DND-41 (cell line): ENCODE measurements at regions not wholly inside any gene's neighbourhood (a gene's known extent, or its start where the extent isn't known, plus 50 kb on each side); places are given as distances from the start of the nearest gene placed in this dataset.

ENCODE experiments used
- ATAC-seq: fragments of 200-7000 bp; cut with Tn5 transposase; 3 replicates; pipeline ENCODE4 v1.9.1; 2021; ENCODE audit warnings: low read depth; ENCODE audit not compliant: insufficient read depth
- DNase-seq: peaks from one replicate; pipeline ENCODE4 v3.0.0-alpha.2; 2020
- H2AFZ ChIP-seq: 2 replicates; pipeline ENCODE4 v1.6.0; 2012; ENCODE audit warnings: low read depth, low read length
- H3K27ac ChIP-seq: 2 replicates; pipeline ENCODE4 v1.5.1; 2012; ENCODE audit warnings: low read length, inconsistent platforms
- H3K27me3 ChIP-seq: fragments of 200-600 bp; sonication (generic); 2 replicates; pipeline ENCODE4 v1.6.0; 2012; ENCODE audit warnings: low read length, mild to moderate bottlenecking, inconsistent platforms; ENCODE audit not compliant: insufficient read depth, poor library complexity
- H3K36me3 ChIP-seq: 2 replicates; pipeline ENCODE4 v1.5.1; 2012; ENCODE audit warnings: low read length, inconsistent platforms; ENCODE audit not compliant: insufficient read depth
- H3K4me1 ChIP-seq: 2 replicates; pipeline ENCODE4 v1.5.1; 2012; ENCODE audit warnings: mild to moderate bottlenecking, low read length; ENCODE audit not compliant: insufficient read depth
- H3K4me2 ChIP-seq: 2 replicates; pipeline ENCODE4 v1.6.0; 2012; ENCODE audit warnings: mild to moderate bottlenecking, moderate library complexity, low read length, inconsistent platforms; ENCODE audit not compliant: insufficient read depth
- H3K4me3 ChIP-seq, 2 experiments: fragments of 200-600 bp in 1 of 2; shearing (Covaris generic) in 1 of 2; 2 replicates each; pipeline ENCODE4 v1.5.1; 2012 to 2016; ENCODE audit warnings: inconsistent platforms in 2 of 2, low read length in 2 of 2, mild to moderate bottlenecking in 2 of 2, low read depth in 1 of 2, moderate library complexity in 1 of 2
- H3K79me2 ChIP-seq: 2 replicates; pipeline ENCODE4 v1.6.0; 2012; ENCODE audit warnings: low read length, inconsistent platforms; ENCODE audit not compliant: insufficient read depth
- H3K9ac ChIP-seq: 2 replicates; pipeline ENCODE4 v1.6.0; 2012; ENCODE audit warnings: low read depth, mild to moderate bottlenecking, inconsistent platforms, low read length, moderate library complexity
- H3K9me3 ChIP-seq: 2 replicates; pipeline ENCODE4 v1.5.1; 2012; ENCODE audit warnings: low read length, moderate library complexity, mild to moderate bottlenecking, inconsistent platforms; ENCODE audit not compliant: insufficient read depth, severe bottlenecking
- H4K20me1 ChIP-seq: 2 replicates; pipeline ENCODE4 v1.6.0; 2012; ENCODE audit warnings: low read length; ENCODE audit not compliant: insufficient read depth
- CTCF ChIP-seq: IDR thresholded peaks from 2 replicates; pipeline ENCODE4 v1.5.1; 2012; ENCODE audit warnings: borderline replicate concordance, low read length, moderate library complexity, mild to moderate bottlenecking; ENCODE audit not compliant: poor library complexity, severe bottlenecking; ENCODE audit errors: extremely low read depth
- EZH2 ChIP-seq: IDR thresholded peaks from 3 replicates; pipeline ENCODE4 v1.6.1; 2012; ENCODE audit warnings: borderline replicate concordance, low read depth, mild to moderate bottlenecking, moderate library complexity, low read length, inconsistent platforms; ENCODE audit not compliant: severe bottlenecking

- H3K27me3 ChIP-seq, result peaks cover 2% of the 10 kb centered on the region
- no peak overlapping the region for H3K4me2 ChIP-seq
- no peak for DNase-seq
- no peaks in the 10 kb centered on the region for H4K20me1 ChIP-seq
- H3K9ac ChIP-seq, result no peak overlapping the region
- no peak overlapping the region for H3K27ac ChIP-seq
- TF ChIP-seq CTCF, result no peak
- no peak for TF ChIP-seq EZH2
- H3K9me3 ChIP-seq, result no peaks in the 10 kb centered on the region
- no peak for ATAC-seq
- H3K4me3 ChIP-seq, result no peak overlapping the region
- no peak overlapping the region for H2AFZ ChIP-seq
- no peaks in the 10 kb centered on the region for H3K36me3 ChIP-seq
- H3K4me1 ChIP-seq, result no peaks in the 10 kb centered on the region
- H3K79me2 ChIP-seq, result no peaks in the 10 kb centered on the region
These were observed 64.8 kb upstream of the LIMCH1 start for GRCh38 chr4:41473176-41473575.

GRCh38 chr4:41475402-41475801 is 62.6 kb upstream of the LIMCH1 start:
- no peak overlapping the region for H3K4me3 ChIP-seq
- no peak overlapping the region for H3K27ac ChIP-seq
- no peak for ATAC-seq
- H3K4me2 ChIP-seq, result no peak overlapping the region
- no peak overlapping the region for H2AFZ ChIP-seq
- H3K27me3 ChIP-seq, result peaks cover 3% of the 10 kb centered on the region
- no peaks in the 10 kb centered on the region for H4K20me1 ChIP-seq
- no peaks in the 10 kb centered on the region for H3K79me2 ChIP-seq
- H3K4me1 ChIP-seq, result no peaks in the 10 kb centered on the region
- no peak for DNase-seq
- no peak for TF ChIP-seq EZH2
- no peak for TF ChIP-seq CTCF
- no peaks in the 10 kb centered on the region for H3K36me3 ChIP-seq
- no peak overlapping the region for H3K9ac ChIP-seq
- H3K9me3 ChIP-seq, result no peaks in the 10 kb centered on the region

GRCh38 chr4:41476310-41476885 is 61.6 kb upstream of the LIMCH1 start:
- Histone ChIP-seq H3K4me2 (no peak overlapping the region), H3K27me3 (peaks cover 3% of the 10 kb centered on the region)
- TF ChIP-seq EZH2 (no peak), CTCF (no peak)

More at GRCh38 chr4:41476310-41476885, 61.6 kb upstream of the LIMCH1 start:
- no peak for DNase-seq
- H4K20me1 ChIP-seq, result no peaks in the 10 kb centered on the region
- H3K4me3 ChIP-seq, result no peak overlapping the region
- H3K79me2 ChIP-seq, result no peaks in the 10 kb centered on the region
- H3K9me3 ChIP-seq, result no peaks in the 10 kb centered on the region
- H2AFZ ChIP-seq, result no peak overlapping the region
- no peaks in the 10 kb centered on the region for H3K4me1 ChIP-seq
- no peak for ATAC-seq
- H3K9ac ChIP-seq, result no peak overlapping the region
- H3K36me3 ChIP-seq, result no peaks in the 10 kb centered on the region
- H3K27ac ChIP-seq, result no peak overlapping the region
